Tibial nerve (tissue), 3 donors: ENCODE measurements at regions not wholly inside any gene's neighbourhood (a gene's known extent, or its start where the extent isn't known, plus 50 kb on each side); places are given as distances from the start of the nearest gene placed in this dataset.

ENCODE experiments used
- CTCF ChIP-seq, 5 experiments: fragments of 200-600 bp in 3 of 5; fragments of 450-650 bp in 2 of 5; sonication (generic) in 3 of 5; IDR thresholded peaks; one replicate each; pipeline ENCODE4 v1.5.1; 2016 to 2019; ENCODE audit warnings: antibody characterized with exemption in 5 of 5, mild to moderate bottlenecking in 3 of 5, moderate library complexity in 2 of 5
- POLR2A ChIP-seq, 2 donors: fragments of 450-650 bp; IDR thresholded peaks; one replicate each; pipeline ENCODE4 v1.6.1; 2017; ENCODE audit warnings: antibody characterized with exemption in 2 of 2, mild to moderate bottlenecking in 2 of 2, moderate library complexity in 2 of 2

GRCh38 chr13:81058916-81059290 is 718.0 kb upstream of the SPRY2 start:
- TF ChIP-seq CTCF (IDR thresholded peaks at IDR 0.05) (no peak), POLR2A (IDR thresholded peaks at IDR 0.05) (no peak)
